ENCODE measurements at regions not wholly inside any gene's neighbourhood (a gene's known extent, or its start where the extent isn't known, plus 50 kb on each side); places are given as distances from the start of the nearest gene placed in this dataset.
A peak's percentile ranks its signal among the peaks of the same experiment; 100 is the strongest.
"Not testable (repeated sequence)": the region's sequence is repeated elsewhere in the genome, so short reads cannot be mapped to it uniquely, and the experiment has no call there.

GRCh38 chr6:19245656-19246055 is 591.5 kb upstream of the ID4 start (continued):
- TF ChIP-seq BCL11A (IDR thresholded peaks at IDR 0.05; ENCODE audit: low read depth in 2 of 2, low read length in 2 of 2) (no peak), E2F6 (IDR thresholded peaks at IDR 0.05) (no peak)

GRCh38 chr6:19247181-19247580 is 590.0 kb upstream of the ID4 start:
- peak overlapping the region; percentile 38 to 43; a peak in 3 of 4 replicates for H3K4me2 ChIP-seq (ENCODE audit: insufficient read depth in 1 of 2, low read depth in 2 of 2, low read length in 2 of 2)
- H3K79me2 ChIP-seq (ENCODE audit: control insufficient read depth in 1 of 2, insufficient read depth in 2 of 2, low read length in 2 of 2); H4K91ac ChIP-seq (replicated peaks; ENCODE audit: insufficient read length, low read length); H2BK120ac ChIP-seq (replicated peaks; ENCODE audit: low read depth, low read length); H3K4me1 ChIP-seq (replicated peaks in 1 of 4; ENCODE audit: control insufficient read depth in 3 of 4, insufficient read depth in 4 of 4, low read length in 3 of 4); H2BK20ac ChIP-seq (ENCODE audit: low read length); POLR2A ChIA-PET (ENCODE audit: partially characterized antibody); H3K23me2 ChIP-seq (ENCODE audit: low read depth, low read length); H3K18ac ChIP-seq (ENCODE audit: extremely low read depth, low read length); H3K79me1 ChIP-seq (ENCODE audit: low read depth, low read length); DNase-seq (ENCODE audit: low read depth in 1 of 2, low spot score in 2 of 2); H2BK15ac ChIP-seq (ENCODE audit: low read length); H3K4ac ChIP-seq (replicated peaks; ENCODE audit: insufficient read length, low read depth, low read length); H3K9me3 ChIP-seq (ENCODE audit: insufficient read depth in 2 of 2, low read depth in 1 of 2, low read length in 1 of 2); H4K20me1 ChIP-seq (replicated peaks in 1 of 2; ENCODE audit: control insufficient read depth in 1 of 2, insufficient read depth in 2 of 2, low read length in 2 of 2); H3K14ac ChIP-seq (ENCODE audit: insufficient read length); H4K5ac ChIP-seq (ENCODE audit: insufficient read length, low read depth, low read length); H3K56ac ChIP-seq (replicated peaks; ENCODE audit: insufficient read length, low read depth, low read length); FAIRE-seq; H3K23ac ChIP-seq (ENCODE audit: insufficient read length); H3K27ac ChIP-seq (ENCODE audit: low read depth, low read length); H2BK5ac ChIP-seq (ENCODE audit: low read depth, low read length); H2AK5ac ChIP-seq (ENCODE audit: low read depth, low read length); H3K9ac ChIP-seq (replicated peaks in 1 of 4; ENCODE audit: extremely low read depth in 1 of 4, low read depth in 3 of 4, low read length in 3 of 4); H4K8ac ChIP-seq (ENCODE audit: extremely low read depth, insufficient read depth, low read length); H3K27me3 ChIP-seq (replicated peaks in 1 of 4; ENCODE audit: control insufficient read depth in 3 of 4, extremely low read depth in 1 of 4, insufficient read depth in 3 of 4, low read length in 3 of 4); H2BK12ac ChIP-seq (ENCODE audit: low read depth, low read length); H3K36me3 ChIP-seq (ENCODE audit: control insufficient read depth in 2 of 4, insufficient read depth in 4 of 4, low read length in 3 of 4): not testable (repeated sequence)
- peak overlapping the region; percentile 44; the same call in 1 of the 2 replicates for H2AFZ ChIP-seq (ENCODE audit: low read length)
- peak overlapping the region in 1 of 4 experiments; percentile 15; a peak in 1 of 8 replicates for H3K4me3 ChIP-seq (ENCODE audit: extremely low read depth in 1 of 4, insufficient read depth in 2 of 4, low read depth in 3 of 4, low read length in 4 of 4)
- WGBS, 2 experiments (ENCODE audit: extremely low coverage in 1 of 2, insufficient coverage in 1 of 2, insufficient read length in 1 of 2, insufficient replicate concordance in 2 of 2, low coverage in 1 of 2, low lambda C conversion rate in 2 of 2, missing lambda C conversion rate in 1 of 2) = 53% methylated on average over 8 of the region's 8 CpGs; no CpG with 5 or more reads in 1 of the 2 experiments
- CTCF ChIA-PET (ENCODE audit: partially characterized antibody) = interaction anchor here (1.4 kb wide), 1 partner anchor 37 kb away, joined by 4 read pairs; no protein-coding TSS in a partner anchor

Measured in H1 (cell line).